Mononuclear cell (primary cell): ENCODE measurements at regions not wholly inside any gene's neighbourhood (a gene's known extent, or its start where the extent isn't known, plus 50 kb on each side); places are given as distances from the start of the nearest gene placed in this dataset.

ENCODE experiments used
- H3K27me3 ChIP-seq: 2 replicates; pipeline ENCODE4 v1.6.0; 2011; ENCODE audit warnings: low read length, control low read depth; ENCODE audit not compliant: insufficient read depth
- H3K4me1 ChIP-seq: 2 replicates; pipeline ENCODE4 v1.5.1; 2011; ENCODE audit warnings: mild to moderate bottlenecking, low read length, control low read depth; ENCODE audit not compliant: insufficient read depth
- H3K4me3 ChIP-seq: 2 replicates; pipeline ENCODE4 v1.5.1; 2011; ENCODE audit warnings: mild to moderate bottlenecking, low read length, moderate library complexity
- H3K9me3 ChIP-seq: 2 replicates; pipeline ENCODE4 v1.5.1; 2011; ENCODE audit warnings: low read depth, mild to moderate bottlenecking, control low read depth, low read length

DNA sequence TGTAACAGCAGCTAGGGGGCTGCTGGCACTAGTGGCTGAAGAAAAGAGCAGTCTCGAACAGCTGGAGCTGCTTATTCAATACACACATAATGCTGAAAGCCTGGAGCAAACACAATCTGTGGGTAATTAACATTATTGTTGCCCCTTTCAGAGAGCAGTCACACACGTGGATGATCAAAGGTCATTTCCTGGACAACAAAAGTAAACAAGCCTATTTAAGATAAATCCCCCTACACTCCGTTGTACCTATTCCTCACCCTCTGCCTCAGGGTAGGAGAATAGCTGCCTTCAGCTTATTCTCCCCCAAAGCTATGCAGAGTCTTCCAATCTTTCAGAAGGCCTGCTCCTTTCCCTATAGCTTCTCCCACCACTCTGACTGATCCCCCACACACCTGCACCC, 803.9 kb downstream of the C4orf33 start:
- H3K27me3 ChIP-seq, result no peaks in the 10 kb centered on the region
- H3K4me1 ChIP-seq, result no peaks in the 10 kb centered on the region
- no peak overlapping the region for H3K4me3 ChIP-seq
- no peaks in the 10 kb centered on the region for H3K9me3 ChIP-seq

GRCh38 chr4:129900430-129900953, 804.5 kb downstream of the C4orf33 start:
- Histone ChIP-seq H3K9me3 (no peaks in the 10 kb centered on the region), H3K4me3 (no peak overlapping the region), H3K4me1 (no peaks in the 10 kb centered on the region), H3K27me3 (no peaks in the 10 kb centered on the region)

DNA sequence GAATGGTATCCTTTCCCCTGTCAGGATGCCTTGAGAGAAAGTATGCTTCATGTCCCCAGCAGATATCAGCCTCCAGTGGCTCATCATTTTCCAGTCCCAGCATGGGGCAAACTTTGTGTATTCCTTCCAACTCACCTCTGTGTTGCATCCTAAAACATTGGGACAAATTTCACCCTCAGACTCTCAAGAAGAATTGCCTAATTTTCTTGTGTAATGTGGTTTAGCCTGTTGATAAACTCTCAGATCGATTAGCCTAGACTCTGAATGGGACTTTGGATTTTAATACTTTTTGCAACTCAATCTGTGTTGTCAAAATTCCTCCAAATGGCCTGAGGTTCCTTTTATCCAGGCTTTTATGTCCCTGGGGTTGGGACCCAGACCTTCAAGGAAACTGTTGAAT, 805.3 kb downstream of the C4orf33 start:
- Histone ChIP-seq H3K9me3 (no peaks in the 10 kb centered on the region), H3K4me3 (no peak overlapping the region), H3K27me3 (no peaks in the 10 kb centered on the region), H3K4me1 (no peaks in the 10 kb centered on the region)

- Histone ChIP-seq H3K4me3 (no peak overlapping the region), H3K9me3 (no peaks in the 10 kb centered on the region), H3K4me1 (no peaks in the 10 kb centered on the region), H3K27me3 (no peaks in the 10 kb centered on the region)
Observed at GRCh38 chr4:129903861-129904260, 807.9 kb downstream of the C4orf33 start.

DNA sequence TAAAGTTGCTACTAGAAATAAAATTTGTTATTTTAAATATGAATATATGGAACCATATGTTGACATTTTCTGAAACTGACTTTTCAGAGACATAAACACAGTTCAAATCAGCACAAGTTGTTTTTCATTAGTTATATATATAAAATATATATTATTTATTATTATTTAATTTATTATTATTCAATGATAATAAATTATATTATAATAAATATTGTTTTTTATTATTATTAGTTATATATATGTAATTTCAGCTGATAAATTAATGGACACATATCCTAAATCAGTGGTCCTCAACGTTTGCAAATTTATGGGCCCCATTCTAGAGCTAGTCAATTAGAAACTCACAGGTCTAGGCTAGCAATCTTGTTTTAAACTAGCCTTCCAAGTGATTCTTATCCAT, 809.3 kb downstream of the C4orf33 start:
- Histone ChIP-seq H3K4me1 (no peaks in the 10 kb centered on the region), H3K27me3 (no peaks in the 10 kb centered on the region), H3K4me3 (no peak overlapping the region), H3K9me3 (no peaks in the 10 kb centered on the region)

GRCh38 chr4:129908117-129908516, 812.2 kb downstream of the C4orf33 start:
- H3K4me1 ChIP-seq, result no peaks in the 10 kb centered on the region
- no peaks in the 10 kb centered on the region for H3K9me3 ChIP-seq
- H3K27me3 ChIP-seq, result no peaks in the 10 kb centered on the region
- H3K4me3 ChIP-seq, result no peak overlapping the region

DNA sequence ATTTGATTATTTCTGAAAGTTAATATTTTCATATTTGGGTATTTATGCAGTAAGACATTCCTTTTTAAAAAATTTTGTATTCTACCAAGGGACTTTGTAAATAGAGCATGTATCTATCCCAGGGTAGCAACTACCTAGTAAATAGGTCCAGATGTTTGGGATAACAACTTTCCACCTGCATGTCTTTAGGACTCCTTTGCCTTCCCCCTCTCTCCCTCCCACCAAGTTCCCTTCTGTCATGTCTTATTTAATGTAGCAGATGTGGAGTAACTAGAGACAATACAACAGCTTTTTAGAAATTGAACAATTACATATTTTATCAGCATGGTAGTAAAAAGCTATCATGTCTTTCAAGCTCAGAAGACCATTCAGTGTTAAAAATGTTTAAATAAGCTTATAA, 821.0 kb downstream of the C4orf33 start:
- Histone ChIP-seq H3K9me3 (no peaks in the 10 kb centered on the region), H3K4me3 (no peak overlapping the region), H3K27me3 (no peaks in the 10 kb centered on the region), H3K4me1 (no peaks in the 10 kb centered on the region)

- Histone ChIP-seq H3K4me3 (no peak overlapping the region), H3K9me3 (no peaks in the 10 kb centered on the region), H3K27me3 (no peaks in the 10 kb centered on the region), H3K4me1 (no peaks in the 10 kb centered on the region)
Observed at GRCh38 chr4:129917651-129918050, 821.7 kb downstream of the C4orf33 start.

DNA sequence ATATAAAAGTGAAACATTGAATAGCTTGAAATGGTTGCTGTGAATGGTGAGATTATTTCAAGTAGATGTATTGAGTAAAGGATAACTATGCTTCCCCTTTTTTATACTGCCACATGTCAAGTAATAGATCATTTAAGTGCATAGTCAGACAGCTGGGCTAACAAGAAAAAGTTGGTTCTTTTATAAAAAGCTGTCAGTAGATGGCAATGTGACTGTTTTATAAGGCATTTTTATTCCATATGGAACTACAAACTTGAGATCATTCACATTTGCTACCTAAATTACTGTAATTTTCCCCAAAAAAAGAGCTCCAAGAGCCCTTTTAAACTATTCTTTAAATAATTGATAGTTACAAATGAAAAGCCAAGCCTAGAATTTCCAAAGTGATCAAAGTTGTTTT, 831.0 kb downstream of the C4orf33 start:
- H3K9me3 ChIP-seq, result no peaks in the 10 kb centered on the region

GRCh38 chr4:129929052-129929451, 833.1 kb downstream of the C4orf33 start:
- no peaks in the 10 kb centered on the region for H3K4me1 ChIP-seq
- H3K4me3 ChIP-seq, result no peak overlapping the region
- H3K9me3 ChIP-seq, result no peaks in the 10 kb centered on the region
- no peaks in the 10 kb centered on the region for H3K27me3 ChIP-seq

More for the DNA sequence above, 831.0 kb downstream of the C4orf33 start:
- H3K4me3 ChIP-seq, result no peak overlapping the region
- H3K4me1 ChIP-seq, result no peaks in the 10 kb centered on the region
- H3K27me3 ChIP-seq, result no peaks in the 10 kb centered on the region

DNA sequence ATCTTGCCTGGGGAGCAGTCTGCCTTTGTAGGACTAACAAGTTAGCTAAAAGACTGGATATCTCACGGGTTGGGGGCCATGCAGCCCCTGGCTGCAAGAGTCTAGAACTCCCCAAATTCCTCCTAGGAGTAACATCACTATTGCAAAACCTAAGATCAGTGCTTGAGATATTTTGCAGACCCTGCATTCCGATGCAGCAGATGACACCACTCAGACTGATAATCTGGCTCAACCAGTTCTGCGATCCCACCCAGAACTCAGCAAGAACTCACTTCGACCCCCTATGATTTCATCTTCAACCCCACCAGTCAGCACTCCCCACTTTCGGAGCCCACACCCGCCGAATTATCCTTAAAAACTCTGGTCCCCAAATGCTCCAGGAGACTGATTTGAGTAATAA, 834.0 kb downstream of the C4orf33 start:
- Histone ChIP-seq H3K4me1 (no peaks in the 10 kb centered on the region), H3K27me3 (no peaks in the 10 kb centered on the region), H3K9me3 (no peaks in the 10 kb centered on the region), H3K4me3 (no peak overlapping the region)

DNA sequence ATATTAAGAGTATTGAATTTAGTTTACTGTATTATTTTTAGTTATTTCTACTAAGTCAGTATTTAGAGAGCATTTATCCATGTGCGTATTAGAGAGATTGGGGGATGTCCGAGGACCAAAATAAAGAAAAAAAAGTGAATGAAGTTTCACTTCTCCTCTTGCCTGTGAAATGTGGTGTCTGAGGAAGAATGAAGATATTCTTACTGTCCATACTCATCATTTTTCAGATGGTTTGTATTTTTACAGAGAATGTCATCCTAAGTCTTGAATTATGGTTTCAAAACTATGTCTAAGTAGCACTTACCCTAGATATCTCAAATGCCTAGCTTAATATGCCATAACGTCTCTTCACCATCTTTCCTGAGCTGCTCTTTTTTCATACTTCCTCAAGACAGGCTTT, 854.3 kb downstream of the C4orf33 start:
- no peaks in the 10 kb centered on the region for H3K9me3 ChIP-seq
- H3K4me1 ChIP-seq, result no peaks in the 10 kb centered on the region
- no peaks in the 10 kb centered on the region for H3K27me3 ChIP-seq
- H3K4me3 ChIP-seq, result no peak overlapping the region

DNA sequence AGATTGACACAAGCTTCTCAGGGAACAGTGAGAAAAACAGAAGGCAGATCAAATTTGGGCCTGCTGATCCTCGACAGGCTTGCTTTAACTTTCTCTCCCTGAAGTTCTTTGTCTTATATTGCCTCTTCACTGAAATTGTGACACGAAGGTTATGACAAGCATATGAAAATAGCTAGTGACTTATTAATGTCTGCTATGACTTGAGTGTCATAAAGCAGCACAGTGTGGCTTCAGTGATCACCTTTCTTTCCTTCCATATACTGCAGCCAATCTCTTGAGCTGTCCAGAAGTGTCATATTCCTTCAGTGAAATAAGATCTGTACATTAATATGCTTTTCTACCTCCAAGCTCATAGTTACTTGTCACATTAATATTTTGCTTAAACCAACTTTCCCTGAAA, 870.2 kb downstream of the C4orf33 start:
- Histone ChIP-seq H3K9me3 (no peaks in the 10 kb centered on the region), H3K4me1 (no peaks in the 10 kb centered on the region), H3K4me3 (no peak overlapping the region), H3K27me3 (no peaks in the 10 kb centered on the region)

DNA sequence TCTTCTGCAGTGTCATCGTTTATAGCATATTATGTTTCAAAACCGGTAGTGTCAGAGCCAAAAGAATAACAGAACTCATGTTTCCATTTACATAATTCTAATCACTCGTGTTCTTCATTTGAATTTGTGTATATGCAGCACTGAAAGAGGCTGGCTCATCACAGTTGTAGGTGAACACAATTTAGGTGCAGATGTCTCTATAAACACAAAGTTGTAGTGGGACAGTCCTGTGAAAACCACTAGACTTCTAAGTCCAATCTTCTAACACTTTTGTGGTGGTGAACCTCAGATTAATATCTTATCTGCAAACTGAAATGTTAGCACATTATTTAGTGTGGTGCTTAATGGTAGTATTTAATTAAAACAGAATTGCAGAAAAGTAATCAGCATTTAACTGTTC, 872.4 kb downstream of the C4orf33 start:
- Histone ChIP-seq H3K4me1 (no peaks in the 10 kb centered on the region), H3K4me3 (no peak overlapping the region), H3K27me3 (no peaks in the 10 kb centered on the region)

DNA sequence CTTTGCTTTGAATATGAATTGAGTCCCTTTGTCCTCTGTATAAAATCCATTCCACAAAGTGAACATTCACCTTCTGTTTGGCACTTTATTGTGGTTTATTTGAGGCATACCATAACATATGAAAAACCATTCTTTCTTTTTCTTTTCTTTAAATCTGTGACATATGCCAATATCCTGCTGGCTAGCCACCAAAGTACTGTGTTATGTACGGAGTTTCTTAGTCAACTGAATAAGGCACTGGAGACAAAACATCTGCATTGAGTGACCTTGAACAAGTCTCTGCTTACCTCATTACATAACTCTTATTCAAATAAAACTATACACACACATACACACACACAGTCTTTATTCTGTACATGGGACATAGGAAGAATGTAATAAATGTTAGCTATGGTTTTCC, 872.8 kb downstream of the C4orf33 start:
- Histone ChIP-seq H3K4me3 (no peak overlapping the region), H3K27me3 (no peaks in the 10 kb centered on the region), H3K9me3 (no peaks in the 10 kb centered on the region), H3K4me1 (no peaks in the 10 kb centered on the region)

More for the DNA sequence above, 872.4 kb downstream of the C4orf33 start:
- H3K9me3 ChIP-seq, result no peaks in the 10 kb centered on the region

GRCh38 chr4:129970801-129971200, 874.8 kb downstream of the C4orf33 start:
- Histone ChIP-seq H3K4me3 (no peak overlapping the region), H3K27me3 (no peaks in the 10 kb centered on the region), H3K9me3 (no peaks in the 10 kb centered on the region), H3K4me1 (no peaks in the 10 kb centered on the region)

GRCh38 chr4:129971419-129971818, 875.5 kb downstream of the C4orf33 start:
- Histone ChIP-seq H3K4me3 (no peak overlapping the region), H3K27me3 (no peaks in the 10 kb centered on the region), H3K4me1 (no peaks in the 10 kb centered on the region), H3K9me3 (no peaks in the 10 kb centered on the region)
